ENCODE measurements at regions not wholly inside any gene's neighbourhood (a gene's known extent, or its start where the extent isn't known, plus 50 kb on each side); places are given as distances from the start of the nearest gene placed in this dataset.

GRCh38 chr2:41878716-41879234 is 169.0 kb upstream of the PKDCC start:
- TF ChIP-seq POLR2AphosphoS2 (conservative IDR thresholded peaks at IDR 0.05; ENCODE audit: low read length) = no peak
- TF ChIP-seq CTCF (IDR thresholded peaks at IDR 0.05) = no peak
- TF ChIP-seq SMC3 (IDR thresholded peaks at IDR 0.05) = no peak
- TF ChIP-seq ATOH8 (CRISPR knock-in tag; IDR thresholded peaks at IDR 0.05; ENCODE audit: low read depth) = no peak
- TF ChIP-seq EP300 (IDR thresholded peaks at IDR 0.05) = no peak
- no peak for TF ChIP-seq RNF2 (IDR thresholded peaks at IDR 0.05; ENCODE audit: borderline replicate concordance, low read depth)
- TF ChIP-seq TP53 (CRISPR knock-in tag; IDR thresholded peaks at IDR 0.05) = no peak

Measured in A549 (cell line).